AG04450 (cell line): ENCODE measurements at regions not wholly inside any gene's neighbourhood (a gene's known extent, or its start where the extent isn't known, plus 50 kb on each side); places are given as distances from the start of the nearest gene placed in this dataset.

ENCODE experiments used
- CTCF ChIA-PET: fragments of 300-600, 350-600 bp; formaldehyde crosslinking; extraction: SDS; loops from one replicate; lab custom pipeline; 2022; ENCODE audit warnings: antibody characterized with exemption, inconsistent platforms; lab: Charles Lee
- POLR2A ChIA-PET: fragments of 350-600 bp; formaldehyde crosslinking; extraction: SDS; loops from one replicate; lab custom pipeline; 2021; ENCODE audit warnings: antibody characterized with exemption, inconsistent platforms; lab: Yijun Ruan, JAX
- DNase-seq: peaks from one replicate; pipeline ENCODE4 v3.0.0-alpha.2; 2011; ENCODE audit warnings: low read depth, low spot score
- H3K27ac ChIP-seq: one replicate; pipeline ENCODE4 v1.5.1; 2012; ENCODE audit warnings: low read depth, low read length, control low read depth
- H3K27me3 ChIP-seq: one replicate; pipeline ENCODE4 v1.6.0; 2012; ENCODE audit warnings: low read length; ENCODE audit not compliant: control insufficient read depth, insufficient read depth
- H3K4me3 ChIP-seq: 2 replicates; pipeline ENCODE4 v1.5.1; 2011; ENCODE audit warnings: mild to moderate bottlenecking, low read depth, low read length, control low read depth
- H3K9me3 ChIP-seq: 2 replicates; pipeline ENCODE4 v1.5.1; 2012; ENCODE audit warnings: low read length; ENCODE audit not compliant: control insufficient read depth, insufficient read depth
- CTCF ChIP-seq: IDR thresholded peaks from 2 replicates; pipeline ENCODE4 v1.5.1; 2011; ENCODE audit warnings: low read depth, low read length, control low read depth, inconsistent platforms

GRCh38 chr12:115204957-115205754 lies 521.2 kb upstream of the TBX3 start:
- no peak for DNase-seq
- H3K27ac ChIP-seq, result no peak overlapping the region
- TF ChIP-seq CTCF, result no peak

GRCh38 chr12:115203701-115204100 lies 519.7 kb upstream of the TBX3 start:
- DNase-seq, result peak; percentile 24
- H3K9me3 ChIP-seq, result no peaks in the 10 kb centered on the region
- CTCF ChIA-PET, result no interaction called here
- H3K4me3 ChIP-seq, result no peak overlapping the region
- no peak for TF ChIP-seq CTCF
- no peak overlapping the region for H3K27ac ChIP-seq
- POLR2A ChIA-PET, result no interaction called here
- H3K27me3 ChIP-seq, result no peaks in the 10 kb centered on the region

More at GRCh38 chr12:115204957-115205754, 521.2 kb upstream of the TBX3 start:
- Histone ChIP-seq H3K4me3 (no peak overlapping the region), H3K9me3 (no peaks in the 10 kb centered on the region), H3K27me3 (no peaks in the 10 kb centered on the region)
- POLR2A ChIA-PET, result no interaction called here
- CTCF ChIA-PET, result interaction anchor here (1.2 kb wide), 1 partner anchor 521 kb away, joined by 3 read pairs; no protein-coding TSS in a partner anchor

GRCh38 chr12:115201966-115202365 lies 518.0 kb upstream of the TBX3 start:
- Histone ChIP-seq H3K27me3 (no peaks in the 10 kb centered on the region), H3K27ac (no peak overlapping the region), H3K4me3 (no peak overlapping the region), H3K9me3 (no peaks in the 10 kb centered on the region)
- no peak for TF ChIP-seq CTCF
- ChIA-PET POLR2A (interaction anchor here (0.7 kb wide), 1 partner anchor 21 kb away, joined by 3 read pairs; no protein-coding TSS in a partner anchor), CTCF (interaction anchor here (0.8 kb wide), 1 partner anchor 9 kb away, joined by 3 read pairs; no protein-coding TSS in a partner anchor)
- no peak for DNase-seq

GRCh38 chr12:115199831-115200230 lies 515.9 kb upstream of the TBX3 start:
- Histone ChIP-seq H3K4me3 (no peak overlapping the region), H3K27me3 (no peaks in the 10 kb centered on the region), H3K27ac (no peak overlapping the region), H3K9me3 (no peaks in the 10 kb centered on the region)
- CTCF ChIA-PET, result interaction anchor here (0.5 kb wide), 1 partner anchor 532 kb away, joined by 4 read pairs; no protein-coding TSS in a partner anchor
- TF ChIP-seq CTCF, result no peak
- POLR2A ChIA-PET, result interaction anchor here (0.6 kb wide), 1 partner anchor 530 kb away, joined by 3 read pairs; no protein-coding TSS in a partner anchor
- DNase-seq, result peak; percentile 42

GRCh38 chr12:115194857-115195256 lies 510.9 kb upstream of the TBX3 start:
- DNase-seq, result no peak
- H3K27ac ChIP-seq, result no peak overlapping the region
- CTCF ChIA-PET, result interaction anchor here (0.5 kb wide), 1 partner anchor 511 kb away, joined by 3 read pairs; the partner anchor contains the start of gene TBX3
- no peaks in the 10 kb centered on the region for H3K27me3 ChIP-seq
- no peak overlapping the region for H3K4me3 ChIP-seq
- no peak for TF ChIP-seq CTCF
- POLR2A ChIA-PET, result no interaction called here
- no peaks in the 10 kb centered on the region for H3K9me3 ChIP-seq
